Gastroesophageal sphincter (tissue), 4 donors: ENCODE measurements at regions not wholly inside any gene's neighbourhood (a gene's known extent, or its start where the extent isn't known, plus 50 kb on each side); places are given as distances from the start of the nearest gene placed in this dataset.

ENCODE experiments used
- ATAC-seq: fragments of 150-250 bp; one replicate; pipeline ENCODE4 v1.9.1; 2016; ENCODE audit warnings: mild to moderate bottlenecking, moderate library complexity
- H3K27ac ChIP-seq, 4 donors: fragments of 200-600 bp; sonication (generic) in 3 of 4; 1 replicate in 3 of 4; 2 replicates in 1 of 4; pipeline ENCODE4 v1.5.1; 2016 to 2019
- H3K27me3 ChIP-seq: fragments of 200-600 bp; sonication (generic); one replicate; pipeline ENCODE4 v1.5.1; 2019
- H3K36me3 ChIP-seq, 2 donors: fragments of 200-600 bp; sonication (generic); one replicate each; pipeline ENCODE4 v1.5.1; 2019; ENCODE audit warnings: control low read depth in 1 of 2
- H3K4me1 ChIP-seq, 3 donors: fragments of 200-600 bp; sonication (generic); 1 replicate in 2 of 3; 2 replicates in 1 of 3; pipeline ENCODE4 v1.5.1; 2016 to 2019; ENCODE audit warnings: control low read depth in 2 of 3
- H3K4me3 ChIP-seq, 2 donors: fragments of 200-600 bp; sonication (generic); one replicate each; pipeline ENCODE4 v1.5.1; 2019; ENCODE audit warnings: mild to moderate bottlenecking in 1 of 2, moderate library complexity in 1 of 2
- H3K9me3 ChIP-seq, 3 donors: fragments of 200-600 bp; sonication (generic); one replicate each; pipeline ENCODE4 v1.5.1; 2017 to 2019; ENCODE audit warnings: control low read depth in 2 of 3
- CTCF ChIP-seq, 4 experiments: fragments of 200-600 bp in 2 of 4; fragments of 450-650 bp in 2 of 4; sonication (generic) in 1 of 4; IDR thresholded peaks; one replicate each; pipeline ENCODE4 v1.5.1; 2017 to 2019; ENCODE audit warnings: antibody characterized with exemption in 4 of 4, mild to moderate bottlenecking in 2 of 4, moderate library complexity in 2 of 4
- EP300 ChIP-seq: sonication (generic); formaldehyde crosslinking; IDR thresholded peaks from one replicate; pipeline ENCODE4 v1.6.1; 2017; ENCODE audit warnings: antibody characterized with exemption, mild to moderate bottlenecking
- POLR2A ChIP-seq, 2 donors: fragments of 450-650 bp; IDR thresholded peaks; one replicate each; pipeline ENCODE4 v1.6.1; 2017; ENCODE audit warnings: antibody characterized with exemption in 2 of 2, mild to moderate bottlenecking in 2 of 2, moderate library complexity in 1 of 2
- POLR2AphosphoS5 ChIP-seq: sonication (generic); formaldehyde crosslinking; IDR thresholded peaks from one replicate; pipeline ENCODE4 v1.6.1; 2017; ENCODE audit warnings: antibody characterized with exemption
- WGBS, 2 donors: methylation state at CpG; one replicate each; pipeline ENCODE4 v1.1.5; 2018; ENCODE audit warnings: low coverage in 1 of 2; 5-methylcytosine and 5-hydroxymethylcytosine counted together

GRCh38 chr7:33742999-33743587 lies 162.2 kb upstream of the BMPER start:
- WGBS, 2 donors = 100% methylated on average over 1 to 2 of the region's 4 CpGs
- no peaks in the 10 kb centered on the region for H3K27me3 ChIP-seq
- no peaks in the 10 kb centered on the region for H3K9me3 ChIP-seq
- no peaks in the 10 kb centered on the region for H3K36me3 ChIP-seq
- H3K4me1 ChIP-seq = no peaks in the 10 kb centered on the region
- no peak for ATAC-seq
- TF ChIP-seq CTCF (IDR thresholded peaks at IDR 0.05) (no peak), POLR2A (IDR thresholded peaks at IDR 0.05) (no peak), EP300 (no peak), POLR2AphosphoS5 (no peak)
- no peak overlapping the region for H3K27ac ChIP-seq
- no peak overlapping the region for H3K4me3 ChIP-seq

- H3K4me3 ChIP-seq = no peak overlapping the region
These were observed 161.7 kb upstream of the BMPER start for GRCh38 chr7:33743594-33743993.

GRCh38 chr7:33744293-33745075 lies 160.9 kb upstream of the BMPER start:
- Histone ChIP-seq H3K36me3 (no peaks in the 10 kb centered on the region), H3K9me3 (no peaks in the 10 kb centered on the region), H3K27ac (no peak overlapping the region), H3K4me1 (no peaks in the 10 kb centered on the region), H3K4me3 (no peak overlapping the region), H3K27me3 (no peaks in the 10 kb centered on the region)
- no peak for ATAC-seq
- TF ChIP-seq POLR2A (IDR thresholded peaks at IDR 0.05) = no peak
- TF ChIP-seq CTCF (IDR thresholded peaks at IDR 0.05) = peak in 1 of 4 experiments; percentile 13
- TF ChIP-seq EP300 = no peak
- no peak for TF ChIP-seq POLR2AphosphoS5
- 94 to 100% methylated on average over 2 to 3 of the region's 3 CpGs for WGBS, 2 donors

More at GRCh38 chr7:33743594-33743993, 161.7 kb upstream of the BMPER start:
- ATAC-seq = peak; percentile 58
- Histone ChIP-seq H3K27me3 (no peaks in the 10 kb centered on the region), H3K4me1 (no peaks in the 10 kb centered on the region), H3K27ac (no peak overlapping the region), H3K9me3 (no peaks in the 10 kb centered on the region), H3K36me3 (no peaks in the 10 kb centered on the region)
- 94 to 100% methylated on average over 2 to 3 of the region's 5 CpGs for WGBS, 2 donors
- no peak for TF ChIP-seq EP300
- TF ChIP-seq CTCF (IDR thresholded peaks at IDR 0.05) = no peak
- no peak for TF ChIP-seq POLR2A (IDR thresholded peaks at IDR 0.05)
- TF ChIP-seq POLR2AphosphoS5 = no peak

GRCh38 chr7:33745934-33746333 lies 159.4 kb upstream of the BMPER start:
- no peak for ATAC-seq
- Histone ChIP-seq H3K27ac (no peak overlapping the region), H3K9me3 (no peaks in the 10 kb centered on the region), H3K27me3 (no peaks in the 10 kb centered on the region), H3K4me1 (no peaks in the 10 kb centered on the region), H3K36me3 (no peaks in the 10 kb centered on the region), H3K4me3 (no peak overlapping the region)
- TF ChIP-seq CTCF (IDR thresholded peaks at IDR 0.05) (no peak), POLR2A (IDR thresholded peaks at IDR 0.05) (no peak), POLR2AphosphoS5 (no peak), EP300 (no peak)
- 83 to 89% methylated on average over 2 to 3 of the region's 3 CpGs for WGBS, 2 donors

- Histone ChIP-seq H3K36me3 (no peaks in the 10 kb centered on the region), H3K27ac (no peak overlapping the region), H3K27me3 (no peaks in the 10 kb centered on the region), H3K9me3 (no peaks in the 10 kb centered on the region), H3K4me3 (no peak overlapping the region), H3K4me1 (no peaks in the 10 kb centered on the region)
- TF ChIP-seq CTCF (IDR thresholded peaks at IDR 0.05) = no peak
- TF ChIP-seq POLR2A (IDR thresholded peaks at IDR 0.05) = no peak
- no peak for TF ChIP-seq EP300
- no peak for TF ChIP-seq POLR2AphosphoS5
- no peak for ATAC-seq
- 50% methylated on average over 2 of the region's 7 CpGs; no CpG with 5 or more reads in 1 of the 2 donors for WGBS, 2 donors
These were observed 156.5 kb upstream of the BMPER start for GRCh38 chr7:33748793-33749192.
